Upper lobe of right lung (tissue), 1 donor: ENCODE measurements at regions not wholly inside any gene's neighbourhood (a gene's known extent, or its start where the extent isn't known, plus 50 kb on each side); places are given as distances from the start of the nearest gene placed in this dataset.

Experiments used
- ATAC-seq: fragments of 200-7000 bp; cut with Tn5 transposase; one replicate; pipeline ENCODE4 v1.9.1; 2020; ENCODE audit warnings: mild to moderate bottlenecking, moderate library complexity
- DNase-seq: peaks from one replicate; pipeline ENCODE4 v3.0.0-alpha.2; 2020
- H3K27ac ChIP-seq: fragments of 200-600 bp; one replicate; pipeline ENCODE4 v1.8.0; 2022
- H3K27me3 ChIP-seq: fragments of 200-600 bp; one replicate; pipeline ENCODE4 v1.8.0; 2022; ENCODE audit warnings: mild to moderate bottlenecking
- H3K36me3 ChIP-seq: fragments of 200-600 bp; one replicate; pipeline ENCODE4 v1.8.0; 2022
- H3K4me1 ChIP-seq: fragments of 200-600 bp; one replicate; pipeline ENCODE4 v1.8.0; 2022
- H3K4me3 ChIP-seq: fragments of 200-600 bp; one replicate; pipeline ENCODE4 v1.8.0; 2022; ENCODE audit warnings: mild to moderate bottlenecking
- H3K9me3 ChIP-seq: fragments of 200-600 bp; one replicate; pipeline ENCODE4 v1.8.0; 2022
- intact Hi-C: fragments of 100-400 bp; cut with DNase I; formaldehyde crosslinking; loops from one replicate; pipeline ENCODE4 v1.11.0; 2022
- TF ChIP-seq, protein P1 (sequence below): fragments of 200-600 bp; IDR thresholded peaks from one replicate; pipeline ENCODE4 v1.8.0; 2022; ENCODE audit warnings: antibody characterized with exemption
- donor health status: DM: no; HTN: yes; CAD: no; lungs with severe emphysema.

DNA sequence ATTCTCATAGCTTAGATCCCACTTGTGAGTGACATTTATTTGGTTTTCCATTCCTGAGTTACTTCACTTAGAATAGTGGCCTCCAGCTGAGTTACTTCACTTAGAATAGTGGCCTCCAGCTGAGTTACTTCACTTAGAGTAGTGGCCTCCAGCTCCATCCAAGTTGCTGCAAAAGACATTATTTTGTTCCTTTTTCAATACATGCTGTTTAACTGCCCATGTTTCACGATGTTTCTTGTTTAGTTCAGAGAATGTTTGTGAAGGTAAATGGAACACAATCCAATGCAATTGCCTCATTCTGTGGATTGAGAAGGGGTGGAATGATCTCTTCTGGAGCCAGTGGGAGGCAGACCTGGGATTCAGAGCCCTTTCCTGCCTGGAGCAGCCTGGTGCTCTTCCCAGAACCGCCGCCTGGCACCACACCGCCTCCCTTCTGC, 273.5 kb upstream of the ATP5MC3 start:
- Histone ChIP-seq H3K36me3 (no peaks in the 10 kb centered on the region), H3K27me3 (no peaks in the 10 kb centered on the region), H3K4me3 (no peak overlapping the region), H3K4me1 (no peaks in the 10 kb centered on the region), H3K27ac (no peak overlapping the region), H3K9me3 (no peaks in the 10 kb centered on the region)
- intact Hi-C loops = no loop called here
- no peak for DNase-seq
- TF ChIP-seq, protein P1, sequence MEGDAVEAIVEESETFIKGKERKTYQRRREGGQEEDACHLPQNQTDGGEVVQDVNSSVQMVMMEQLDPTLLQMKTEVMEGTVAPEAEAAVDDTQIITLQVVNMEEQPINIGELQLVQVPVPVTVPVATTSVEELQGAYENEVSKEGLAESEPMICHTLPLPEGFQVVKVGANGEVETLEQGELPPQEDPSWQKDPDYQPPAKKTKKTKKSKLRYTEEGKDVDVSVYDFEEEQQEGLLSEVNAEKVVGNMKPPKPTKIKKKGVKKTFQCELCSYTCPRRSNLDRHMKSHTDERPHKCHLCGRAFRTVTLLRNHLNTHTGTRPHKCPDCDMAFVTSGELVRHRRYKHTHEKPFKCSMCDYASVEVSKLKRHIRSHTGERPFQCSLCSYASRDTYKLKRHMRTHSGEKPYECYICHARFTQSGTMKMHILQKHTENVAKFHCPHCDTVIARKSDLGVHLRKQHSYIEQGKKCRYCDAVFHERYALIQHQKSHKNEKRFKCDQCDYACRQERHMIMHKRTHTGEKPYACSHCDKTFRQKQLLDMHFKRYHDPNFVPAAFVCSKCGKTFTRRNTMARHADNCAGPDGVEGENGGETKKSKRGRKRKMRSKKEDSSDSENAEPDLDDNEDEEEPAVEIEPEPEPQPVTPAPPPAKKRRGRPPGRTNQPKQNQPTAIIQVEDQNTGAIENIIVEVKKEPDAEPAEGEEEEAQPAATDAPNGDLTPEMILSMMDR = no peak
- no peak for ATAC-seq

DNA sequence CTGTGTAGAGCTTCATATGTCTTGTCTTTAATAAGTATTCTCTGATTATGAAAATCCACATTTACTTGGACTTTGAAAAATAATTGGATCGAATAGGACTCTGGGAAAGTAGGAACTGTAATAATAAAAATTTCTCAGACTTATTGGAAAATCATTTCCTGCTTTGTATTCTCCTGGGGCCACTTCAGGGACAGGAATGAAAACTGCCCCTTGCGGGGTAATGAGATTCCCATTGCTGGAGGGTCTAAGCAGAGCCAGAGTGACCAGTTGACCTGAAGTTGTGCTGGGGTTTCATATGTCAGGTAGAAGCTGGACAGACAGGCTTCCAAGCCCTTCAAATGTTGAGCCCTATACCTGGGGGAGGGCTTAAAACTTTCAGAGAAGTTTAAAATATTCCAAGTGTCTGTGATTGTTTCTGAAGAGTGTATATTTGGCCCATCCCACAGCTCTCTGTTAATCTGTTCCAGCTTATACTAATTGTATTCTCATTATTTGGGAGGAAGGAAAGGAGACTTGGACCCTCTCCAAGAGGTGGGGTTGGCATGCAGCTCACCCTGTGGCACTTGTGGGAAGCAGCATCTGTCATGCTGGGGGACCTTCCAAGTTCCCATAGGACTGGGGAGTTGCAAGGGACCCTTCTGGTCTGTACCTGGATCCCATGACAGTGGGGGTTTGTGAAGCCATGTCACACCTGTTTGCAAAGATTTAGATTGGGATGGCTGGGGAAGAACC, 268.7 kb upstream of the ATP5MC3 start:
- H3K27ac ChIP-seq = no peak overlapping the region
- ATAC-seq (no peak), DNase-seq (no peak)
- intact Hi-C loops = no loop called here
- TF ChIP-seq, protein P1 = no peak
- no peaks in the 10 kb centered on the region for H3K4me1 ChIP-seq
- H3K9me3 ChIP-seq = no peaks in the 10 kb centered on the region
- no peaks in the 10 kb centered on the region for H3K36me3 ChIP-seq
- H3K4me3 ChIP-seq = no peak overlapping the region
- H3K27me3 ChIP-seq = no peaks in the 10 kb centered on the region

DNA sequence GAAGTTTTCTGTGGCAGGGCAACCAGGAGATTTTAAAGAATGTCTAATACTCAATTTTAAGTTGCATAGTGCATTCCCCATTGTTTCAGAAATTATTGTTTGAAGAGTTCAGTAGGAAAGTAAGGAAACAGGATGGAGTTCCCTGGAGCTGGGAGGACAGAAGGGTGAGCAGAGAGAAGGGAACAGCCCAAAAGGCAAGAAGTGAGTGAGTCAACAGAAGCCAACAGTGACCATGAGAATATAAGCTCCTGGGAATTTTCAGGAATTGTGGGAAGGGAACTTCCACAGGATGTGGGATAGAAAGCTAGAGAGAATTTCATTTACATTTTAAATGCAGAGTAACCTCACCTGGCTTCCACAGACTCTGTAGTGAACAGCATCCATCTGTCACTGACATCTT, 268.1 kb upstream of the ATP5MC3 start:
- TF ChIP-seq, protein P1 = no peak
- ATAC-seq (no peak), DNase-seq (no peak)
- Histone ChIP-seq H3K9me3 (no peaks in the 10 kb centered on the region), H3K27ac (no peak overlapping the region), H3K4me3 (no peak overlapping the region), H3K27me3 (no peaks in the 10 kb centered on the region), H3K4me1 (no peaks in the 10 kb centered on the region), H3K36me3 (no peaks in the 10 kb centered on the region)
- intact Hi-C loops = no loop called here

DNA sequence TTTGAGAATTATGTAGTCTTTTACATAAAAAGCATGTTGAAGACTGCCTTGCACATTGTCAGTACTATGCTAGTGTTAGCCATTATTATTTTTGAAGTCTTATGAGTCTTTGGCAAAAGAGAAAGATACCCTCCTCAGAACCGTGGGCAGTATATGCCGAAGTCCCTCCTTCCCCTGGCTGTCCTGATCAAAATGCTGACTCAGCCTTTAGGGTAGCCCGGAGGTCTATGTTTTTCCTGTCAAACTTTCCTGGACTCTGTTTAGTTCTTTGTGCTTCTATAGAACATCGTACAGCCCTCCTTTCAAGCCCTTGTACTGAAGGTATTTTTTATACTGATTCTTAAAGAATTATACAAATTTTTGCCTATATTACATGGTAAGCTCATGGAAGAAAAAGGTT, 264.7 kb upstream of the ATP5MC3 start:
- Histone ChIP-seq H3K4me1 (no peaks in the 10 kb centered on the region), H3K27ac (no peak overlapping the region), H3K36me3 (no peaks in the 10 kb centered on the region), H3K4me3 (no peak overlapping the region), H3K27me3 (no peaks in the 10 kb centered on the region), H3K9me3 (no peaks in the 10 kb centered on the region)
- ATAC-seq = no peak
- TF ChIP-seq, protein P1 = no peak
- no peak for DNase-seq
- intact Hi-C loops = no loop called here

DNA sequence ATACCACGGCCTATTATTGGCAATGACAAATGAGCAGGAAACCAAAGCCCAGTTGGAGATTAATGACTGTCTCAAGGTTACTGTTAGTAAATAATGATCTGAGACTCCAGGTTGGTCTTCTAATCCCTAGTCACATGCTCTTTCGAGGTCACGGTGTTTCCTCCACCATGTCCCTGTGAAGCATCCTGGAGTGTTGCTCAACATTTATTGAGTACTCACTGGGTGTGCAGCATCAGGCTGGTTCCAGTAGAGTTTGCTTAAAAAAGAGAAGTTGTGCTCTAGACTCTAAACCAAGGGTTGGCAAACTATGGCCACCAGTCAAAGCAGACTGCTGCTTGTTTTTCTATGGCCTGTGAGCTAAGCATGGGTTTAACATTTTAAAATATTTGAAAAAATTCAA, 263.8 kb upstream of the ATP5MC3 start:
- TF ChIP-seq, protein P1 = no peak
- Histone ChIP-seq H3K27ac (no peak overlapping the region), H3K36me3 (no peaks in the 10 kb centered on the region), H3K27me3 (no peaks in the 10 kb centered on the region), H3K9me3 (no peaks in the 10 kb centered on the region), H3K4me1 (no peaks in the 10 kb centered on the region), H3K4me3 (no peak overlapping the region)
- DNase-seq (no peak), ATAC-seq (no peak)
- intact Hi-C loops = no loop called here

DNA sequence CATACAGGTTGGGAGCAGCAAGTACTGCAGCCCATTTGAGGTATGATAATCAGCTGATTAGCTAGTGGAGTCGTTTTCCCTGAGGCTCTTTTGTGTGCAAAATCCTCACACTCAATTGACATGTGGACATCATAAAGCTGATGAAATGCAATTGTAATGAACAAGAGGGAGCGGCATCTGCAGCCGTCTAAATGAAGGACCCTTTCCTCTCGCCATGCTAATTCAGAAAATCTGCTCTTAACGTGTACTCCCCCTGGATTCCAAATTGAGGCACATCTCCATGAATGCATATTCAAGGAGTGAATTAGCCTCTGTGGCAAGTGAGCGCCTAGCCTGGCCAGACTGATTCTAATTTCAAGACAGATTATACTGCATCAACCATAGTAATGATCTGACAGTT, 260.9 kb upstream of the ATP5MC3 start:
- Histone ChIP-seq H3K9me3 (no peaks in the 10 kb centered on the region), H3K4me3 (no peak overlapping the region), H3K27me3 (no peaks in the 10 kb centered on the region), H3K4me1 (no peaks in the 10 kb centered on the region), H3K36me3 (no peaks in the 10 kb centered on the region), H3K27ac (no peak overlapping the region)
- ATAC-seq = no peak
- no peak for DNase-seq
- TF ChIP-seq, protein P1 = no peak
- intact Hi-C loops = no loop called here
